SK-N-SH (cell line): ENCODE measurements at regions not wholly inside any gene's neighbourhood (a gene's known extent, or its start where the extent isn't known, plus 50 kb on each side); places are given as distances from the start of the nearest gene placed in this dataset.

Source experiments
- EZH2phosphoT487 ChIP-seq: fragments of 200-600 bp; sonication (generic); IDR thresholded peaks from 2 replicates; pipeline ENCODE4 v1.6.1; 2017; ENCODE audit warnings: low read depth, mixed run types, mild to moderate bottlenecking, antibody characterized with exemption, moderate library complexity, borderline replicate concordance
- MAX ChIP-seq: IDR thresholded peaks from 2 replicates; pipeline ENCODE4 v1.4.0; 2012; ENCODE audit warnings: low read depth
- POLR2AphosphoS5 ChIP-seq: IDR thresholded peaks from 2 replicates; pipeline ENCODE4 v1.6.1; 2012; ENCODE audit warnings: low read depth, low read length
- RAD21 ChIP-seq: IDR thresholded peaks from 2 replicates; pipeline ENCODE4 v1.6.1; 2012; ENCODE audit warnings: mild to moderate bottlenecking, low read length
- RCOR1 ChIP-seq: fragments of 150-350 bp; IDR thresholded peaks from 2 replicates; pipeline ENCODE4 v1.6.1; 2017; ENCODE audit warnings: antibody characterized with exemption, low read length
- SMC3 ChIP-seq: IDR thresholded peaks from 2 replicates; pipeline ENCODE4 v1.6.1; 2012; ENCODE audit warnings: low read depth, low read length, improper control_type of control experiment
- YY1 ChIP-seq: IDR thresholded peaks from 2 replicates; pipeline ENCODE4 v1.4.0; 2012; ENCODE audit warnings: low read depth, mild to moderate bottlenecking
- TF ChIP-seq, protein P1 (sequence below): IDR thresholded peaks from 2 replicates; pipeline ENCODE4 v1.6.1; 2012; ENCODE audit warnings: mild to moderate bottlenecking, low read depth, low read length, moderate library complexity

DNA sequence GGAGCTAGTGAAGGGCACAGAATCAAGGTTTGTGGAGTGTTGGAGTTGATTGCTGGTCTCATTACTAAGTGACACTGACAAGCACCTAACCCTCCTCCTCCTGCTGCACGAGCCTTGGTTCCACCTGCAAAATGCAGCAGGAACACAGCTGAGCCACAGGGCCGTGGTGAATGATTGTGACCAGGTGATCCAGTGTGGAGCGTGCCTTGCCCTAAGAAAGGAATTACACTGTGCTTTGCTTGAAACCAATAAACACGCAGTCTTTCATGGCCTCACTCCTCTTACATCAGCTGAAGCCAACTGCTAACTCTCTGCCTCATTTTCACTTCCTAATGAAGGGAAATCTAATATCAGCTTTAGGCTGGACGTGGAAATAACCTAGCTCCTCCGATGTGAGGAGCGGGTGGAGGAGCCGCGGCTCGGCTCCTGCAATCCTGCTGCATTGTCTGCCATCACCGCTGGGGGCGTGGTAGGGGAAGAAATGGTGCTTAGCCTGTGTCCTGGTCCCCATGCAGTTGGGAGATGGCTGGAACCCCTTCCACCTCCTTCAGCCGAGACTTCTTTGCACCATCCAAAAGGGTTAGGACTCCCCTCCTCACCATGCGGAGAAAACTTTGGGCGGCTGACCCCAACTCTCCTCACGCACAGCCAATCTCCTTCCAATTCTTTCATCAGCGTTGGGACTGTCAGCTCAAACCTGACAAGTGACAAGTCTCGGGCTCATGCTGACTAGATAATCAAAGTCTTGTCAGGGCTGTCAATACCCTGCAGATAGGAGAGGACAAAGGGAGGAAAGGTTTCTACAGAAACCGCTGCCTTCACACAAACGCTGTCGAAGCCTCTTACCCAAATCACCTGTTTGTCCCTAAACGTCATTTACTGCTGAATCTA lies 427.9 kb downstream of the ZNF536 start:
- no peak for TF ChIP-seq MAX
- no peak for TF ChIP-seq SMC3
- TF ChIP-seq, protein P1, sequence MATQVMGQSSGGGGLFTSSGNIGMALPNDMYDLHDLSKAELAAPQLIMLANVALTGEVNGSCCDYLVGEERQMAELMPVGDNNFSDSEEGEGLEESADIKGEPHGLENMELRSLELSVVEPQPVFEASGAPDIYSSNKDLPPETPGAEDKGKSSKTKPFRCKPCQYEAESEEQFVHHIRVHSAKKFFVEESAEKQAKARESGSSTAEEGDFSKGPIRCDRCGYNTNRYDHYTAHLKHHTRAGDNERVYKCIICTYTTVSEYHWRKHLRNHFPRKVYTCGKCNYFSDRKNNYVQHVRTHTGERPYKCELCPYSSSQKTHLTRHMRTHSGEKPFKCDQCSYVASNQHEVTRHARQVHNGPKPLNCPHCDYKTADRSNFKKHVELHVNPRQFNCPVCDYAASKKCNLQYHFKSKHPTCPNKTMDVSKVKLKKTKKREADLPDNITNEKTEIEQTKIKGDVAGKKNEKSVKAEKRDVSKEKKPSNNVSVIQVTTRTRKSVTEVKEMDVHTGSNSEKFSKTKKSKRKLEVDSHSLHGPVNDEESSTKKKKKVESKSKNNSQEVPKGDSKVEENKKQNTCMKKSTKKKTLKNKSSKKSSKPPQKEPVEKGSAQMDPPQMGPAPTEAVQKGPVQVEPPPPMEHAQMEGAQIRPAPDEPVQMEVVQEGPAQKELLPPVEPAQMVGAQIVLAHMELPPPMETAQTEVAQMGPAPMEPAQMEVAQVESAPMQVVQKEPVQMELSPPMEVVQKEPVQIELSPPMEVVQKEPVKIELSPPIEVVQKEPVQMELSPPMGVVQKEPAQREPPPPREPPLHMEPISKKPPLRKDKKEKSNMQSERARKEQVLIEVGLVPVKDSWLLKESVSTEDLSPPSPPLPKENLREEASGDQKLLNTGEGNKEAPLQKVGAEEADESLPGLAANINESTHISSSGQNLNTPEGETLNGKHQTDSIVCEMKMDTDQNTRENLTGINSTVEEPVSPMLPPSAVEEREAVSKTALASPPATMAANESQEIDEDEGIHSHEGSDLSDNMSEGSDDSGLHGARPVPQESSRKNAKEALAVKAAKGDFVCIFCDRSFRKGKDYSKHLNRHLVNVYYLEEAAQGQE: no peak
- no peak for TF ChIP-seq POLR2AphosphoS5
- no peak for TF ChIP-seq RAD21
- TF ChIP-seq RCOR1: no peak
- TF ChIP-seq EZH2phosphoT487: no peak
- TF ChIP-seq YY1: no peak
